ENCODE measurements at regions not wholly inside any gene's neighbourhood (a gene's known extent, or its start where the extent isn't known, plus 50 kb on each side); places are given as distances from the start of the nearest gene placed in this dataset.

DNA sequence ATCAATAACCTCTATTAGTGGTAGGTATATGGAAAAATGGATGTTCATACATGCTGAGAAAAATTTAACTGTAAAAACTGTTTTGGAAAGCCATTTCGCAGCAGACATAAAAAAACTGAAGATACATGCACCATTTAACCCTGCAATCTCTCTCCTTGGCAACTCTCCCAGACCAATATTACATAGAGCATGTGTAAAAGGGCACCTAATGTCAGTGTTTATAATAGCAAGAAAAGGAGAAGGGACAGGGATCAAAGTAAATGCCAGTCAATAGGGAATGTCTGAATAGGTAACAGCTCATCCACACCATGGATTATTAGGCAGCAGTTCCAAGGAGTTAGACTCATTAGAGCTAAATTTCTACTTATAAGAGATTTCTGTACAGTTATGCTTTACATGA, 77.2 kb downstream of the BTG1 start:
- no peak for TF ChIP-seq POLR2A (IDR thresholded peaks at IDR 0.05)
- TF ChIP-seq, protein P1, sequence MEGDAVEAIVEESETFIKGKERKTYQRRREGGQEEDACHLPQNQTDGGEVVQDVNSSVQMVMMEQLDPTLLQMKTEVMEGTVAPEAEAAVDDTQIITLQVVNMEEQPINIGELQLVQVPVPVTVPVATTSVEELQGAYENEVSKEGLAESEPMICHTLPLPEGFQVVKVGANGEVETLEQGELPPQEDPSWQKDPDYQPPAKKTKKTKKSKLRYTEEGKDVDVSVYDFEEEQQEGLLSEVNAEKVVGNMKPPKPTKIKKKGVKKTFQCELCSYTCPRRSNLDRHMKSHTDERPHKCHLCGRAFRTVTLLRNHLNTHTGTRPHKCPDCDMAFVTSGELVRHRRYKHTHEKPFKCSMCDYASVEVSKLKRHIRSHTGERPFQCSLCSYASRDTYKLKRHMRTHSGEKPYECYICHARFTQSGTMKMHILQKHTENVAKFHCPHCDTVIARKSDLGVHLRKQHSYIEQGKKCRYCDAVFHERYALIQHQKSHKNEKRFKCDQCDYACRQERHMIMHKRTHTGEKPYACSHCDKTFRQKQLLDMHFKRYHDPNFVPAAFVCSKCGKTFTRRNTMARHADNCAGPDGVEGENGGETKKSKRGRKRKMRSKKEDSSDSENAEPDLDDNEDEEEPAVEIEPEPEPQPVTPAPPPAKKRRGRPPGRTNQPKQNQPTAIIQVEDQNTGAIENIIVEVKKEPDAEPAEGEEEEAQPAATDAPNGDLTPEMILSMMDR (IDR thresholded peaks at IDR 0.05), result no peak
- no peak for TF ChIP-seq EP300 (IDR thresholded peaks at IDR 0.05)
- TF ChIP-seq POLR2AphosphoS5 (IDR thresholded peaks at IDR 0.05), result no peak

Measured in sigmoid colon (tissue), 4 donors.